ENCODE measurements at regions not wholly inside any gene's neighbourhood (a gene's known extent, or its start where the extent isn't known, plus 50 kb on each side); places are given as distances from the start of the nearest gene placed in this dataset.

- H3K9ac ChIP-seq = no peak overlapping the region
- H3K4me3 ChIP-seq (ENCODE audit: low read depth in 2 of 2, low read length in 1 of 2) = no peak overlapping the region
- DNase-seq = no peak
- no peaks in the 10 kb centered on the region for H3F3A ChIP-seq (replicated peaks; ENCODE audit: insufficient read depth)
- H3K27ac ChIP-seq (ENCODE audit: low read depth in 2 of 2, low read length in 1 of 2) = no peak overlapping the region
- H3K9me3 ChIP-seq = no peaks in the 10 kb centered on the region
- WGBS (ENCODE audit: low lambda C conversion rate) = 70% methylated on average over 1 of the region's 1 CpG
- no peak overlapping the region for H2AFZ ChIP-seq (ENCODE audit: low read depth)
- H3K4me2 ChIP-seq = no peak overlapping the region
- CTCF ChIA-PET = no interaction called here
- H3K4me1 ChIP-seq (ENCODE audit: control insufficient read depth in 1 of 2, insufficient read depth in 2 of 2, low read depth in 1 of 2, low read length in 1 of 2) = peaks cover 0 to 13% of the 10 kb centered on the region in 2 experiments; a peak in 2 of 4 replicates
- no peaks in the 10 kb centered on the region for H3K27me3 ChIP-seq (ENCODE audit: insufficient read depth)
- no peaks in the 10 kb centered on the region for H3K9me2 ChIP-seq
- no peaks in the 10 kb centered on the region for H4K20me1 ChIP-seq (ENCODE audit: insufficient read depth)
- POLR2A ChIA-PET = no interaction called here
- no peaks in the 10 kb centered on the region for H3K79me2 ChIP-seq (ENCODE audit: insufficient read depth)
- H3K36me3 ChIP-seq (replicated peaks in 1 of 2; ENCODE audit: control insufficient read depth in 1 of 2, insufficient read depth in 2 of 2, low read length in 1 of 2) = no peaks in the 10 kb centered on the region
- no peak for TF ChIP-seq RCOR1 (IDR thresholded peaks at IDR 0.05; ENCODE audit: low read length)
- TF ChIP-seq JUND (IDR thresholded peaks at IDR 0.05) = no peak
- no peak for TF ChIP-seq RAD21 (IDR thresholded peaks at IDR 0.05; ENCODE audit: low read length)
- TF ChIP-seq GABPA (IDR thresholded peaks at IDR 0.05; ENCODE audit: low read depth) = no peak
- no peak for TF ChIP-seq NFIC (IDR thresholded peaks at IDR 0.05; ENCODE audit: borderline replicate concordance)
- no peak for TF ChIP-seq FOSL2 (IDR thresholded peaks at IDR 0.05; ENCODE audit: borderline replicate concordance, low read depth)
- no peak for TF ChIP-seq FOXM1 (IDR thresholded peaks at IDR 0.05; ENCODE audit: low read depth)
These were observed 65.2 kb upstream of the CCN2 start for GRCh38 chr6:132016396-132016795.

DNA sequence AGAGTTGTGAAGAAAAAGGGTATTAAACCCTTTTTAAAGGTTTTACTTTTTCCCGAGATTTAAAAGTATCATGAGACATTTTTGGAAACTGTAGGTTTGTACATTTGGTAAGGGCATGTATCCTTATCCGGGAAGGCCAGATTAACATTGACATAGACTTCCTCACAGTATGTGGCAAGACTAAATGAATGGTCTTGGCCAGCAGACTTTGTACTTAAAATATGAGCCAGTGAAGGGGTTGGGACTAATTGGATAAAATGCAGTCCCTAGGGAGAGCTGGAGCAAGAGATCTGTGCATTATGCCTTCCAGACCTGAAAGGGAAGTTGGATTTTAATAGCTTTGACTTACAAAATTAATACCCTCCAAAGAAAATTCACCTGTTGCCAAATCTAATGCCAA lies 60.4 kb upstream of the CCN2 start:
- no peaks in the 10 kb centered on the region for H3K27me3 ChIP-seq (ENCODE audit: insufficient read depth)
- TF ChIP-seq RAD21 (IDR thresholded peaks at IDR 0.05; ENCODE audit: low read length) (no peak), USF2 (IDR thresholded peaks at IDR 0.05; ENCODE audit: borderline replicate concordance, low read depth, low read length) (no peak), POLR2AphosphoS5 (IDR thresholded peaks at IDR 0.05; ENCODE audit: low read depth, low read length) (no peak), CHD2 (IDR thresholded peaks at IDR 0.05; ENCODE audit: low read length, partially characterized antibody) (no peak), RXRA (IDR thresholded peaks at IDR 0.05; ENCODE audit: borderline replicate concordance, low read depth) (no peak), FOXJ3 (CRISPR knock-in tag; IDR thresholded peaks at IDR 0.05) (no peak), GATA2 (CRISPR knock-in tag; IDR thresholded peaks at IDR 0.05) (no peak), ELF1 (IDR thresholded peaks at IDR 0.05) (no peak), RFX5 (IDR thresholded peaks at IDR 0.05; ENCODE audit: low read length) (no peak), CTCF (IDR thresholded peaks at IDR 0.05) (no peak), TCF12 (IDR thresholded peaks at IDR 0.05) (no peak), ZBTB33 (IDR thresholded peaks at IDR 0.05; ENCODE audit: borderline replicate concordance, low read depth) (no peak), EZH2phosphoT487 (IDR thresholded peaks at IDR 0.05; ENCODE audit: borderline replicate concordance, low read depth) (no peak), MEF2A (IDR thresholded peaks at IDR 0.05; ENCODE audit: borderline replicate concordance, low read depth) (no peak), MXI1 (IDR thresholded peaks at IDR 0.05; ENCODE audit: low read depth, low read length) (no peak), NFIC (IDR thresholded peaks at IDR 0.05; ENCODE audit: borderline replicate concordance) (no peak), EP300 (IDR thresholded peaks at IDR 0.05; ENCODE audit: borderline replicate concordance in 1 of 2, low read depth in 1 of 2, low read length in 1 of 2) (no peak)
- TF ChIP-seq, protein P1, sequence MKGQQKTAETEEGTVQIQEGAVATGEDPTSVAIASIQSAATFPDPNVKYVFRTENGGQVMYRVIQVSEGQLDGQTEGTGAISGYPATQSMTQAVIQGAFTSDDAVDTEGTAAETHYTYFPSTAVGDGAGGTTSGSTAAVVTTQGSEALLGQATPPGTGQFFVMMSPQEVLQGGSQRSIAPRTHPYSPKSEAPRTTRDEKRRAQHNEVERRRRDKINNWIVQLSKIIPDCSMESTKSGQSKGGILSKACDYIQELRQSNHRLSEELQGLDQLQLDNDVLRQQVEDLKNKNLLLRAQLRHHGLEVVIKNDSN (IDR thresholded peaks at IDR 0.05; ENCODE audit: borderline replicate concordance, low read depth) = no peak
- TF ChIP-seq, protein P2, sequence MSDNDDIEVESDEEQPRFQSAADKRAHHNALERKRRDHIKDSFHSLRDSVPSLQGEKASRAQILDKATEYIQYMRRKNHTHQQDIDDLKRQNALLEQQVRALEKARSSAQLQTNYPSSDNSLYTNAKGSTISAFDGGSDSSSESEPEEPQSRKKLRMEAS (IDR thresholded peaks at IDR 0.05; ENCODE audit: low read depth) = no peak
- no peak overlapping the region for H3K4me3 ChIP-seq (ENCODE audit: low read depth in 2 of 2, low read length in 1 of 2)
- CTCF ChIA-PET = interaction anchor here (1.6 kb wide), 1 partner anchor 268 kb away, joined by 5 read pairs; no protein-coding TSS in a partner anchor
- POLR2A ChIA-PET = no interaction called here
- no peaks in the 10 kb centered on the region for H3K9me3 ChIP-seq
- H4K20me1 ChIP-seq (ENCODE audit: insufficient read depth) = no peaks in the 10 kb centered on the region
- H3K9me2 ChIP-seq = no peaks in the 10 kb centered on the region
- H3K36me3 ChIP-seq (replicated peaks in 1 of 2; ENCODE audit: control insufficient read depth in 1 of 2, insufficient read depth in 2 of 2, low read length in 1 of 2) = no peaks in the 10 kb centered on the region
- H3K27ac ChIP-seq (ENCODE audit: low read depth in 2 of 2, low read length in 1 of 2) = no peak overlapping the region
- H3K4me2 ChIP-seq = no peak overlapping the region
- H3K9ac ChIP-seq = no peak overlapping the region
- WGBS (ENCODE audit: low lambda C conversion rate) = 32% methylated on average over 2 of the region's 2 CpGs
- H3K4me1 ChIP-seq (ENCODE audit: control insufficient read depth in 1 of 2, insufficient read depth in 2 of 2, low read depth in 1 of 2, low read length in 1 of 2) = peaks cover 0 to 6% of the 10 kb centered on the region in 2 experiments; a peak in 2 of 4 replicates
- H3K79me2 ChIP-seq (ENCODE audit: insufficient read depth) = no peaks in the 10 kb centered on the region
- no peak for DNase-seq
- no peaks in the 10 kb centered on the region for H3F3A ChIP-seq (replicated peaks; ENCODE audit: insufficient read depth)
- no peak overlapping the region for H2AFZ ChIP-seq (ENCODE audit: low read depth)

All from SK-N-SH (cell line).